Vagina (tissue), 2 donors: ENCODE measurements at regions not wholly inside any gene's neighbourhood (a gene's known extent, or its start where the extent isn't known, plus 50 kb on each side); places are given as distances from the start of the nearest gene placed in this dataset.

Experiments
- CTCF ChIP-seq, 3 experiments: fragments of 450-650 bp in 2 of 3; fragments of 200-600 bp in 1 of 3; sonication (generic) in 1 of 3; IDR thresholded peaks; one replicate each; pipeline ENCODE4 v1.5.1; 2017 to 2019; ENCODE audit warnings: antibody characterized with exemption in 3 of 3, mild to moderate bottlenecking in 2 of 3, moderate library complexity in 2 of 3
- POLR2A ChIP-seq, 2 donors: fragments of 450-650 bp; IDR thresholded peaks; one replicate each; pipeline ENCODE4 v1.6.1; 2017; ENCODE audit warnings: antibody characterized with exemption in 2 of 2, mild to moderate bottlenecking in 2 of 2, moderate library complexity in 2 of 2
- POLR2AphosphoS5 ChIP-seq, 2 donors: sonication (generic); formaldehyde crosslinking; IDR thresholded peaks; one replicate each; pipeline ENCODE4 v1.9.0; 2017; ENCODE audit warnings: antibody characterized with exemption in 2 of 2, mild to moderate bottlenecking in 2 of 2, low read depth in 1 of 2; ENCODE audit not compliant: insufficient read depth in 1 of 2

- TF ChIP-seq POLR2AphosphoS5 (IDR thresholded peaks at IDR 0.05; ENCODE audit: insufficient read depth in 1 of 2, low read depth in 1 of 2) (no peak), CTCF (IDR thresholded peaks at IDR 0.05) (no peak), POLR2A (IDR thresholded peaks at IDR 0.05) (no peak)
Observed at GRCh38 chr16:61370564-61370963, 665.7 kb downstream of the CDH8 start.
